ENCODE measurements at regions not wholly inside any gene's neighbourhood (a gene's known extent, or its start where the extent isn't known, plus 50 kb on each side); places are given as distances from the start of the nearest gene placed in this dataset.

DNA sequence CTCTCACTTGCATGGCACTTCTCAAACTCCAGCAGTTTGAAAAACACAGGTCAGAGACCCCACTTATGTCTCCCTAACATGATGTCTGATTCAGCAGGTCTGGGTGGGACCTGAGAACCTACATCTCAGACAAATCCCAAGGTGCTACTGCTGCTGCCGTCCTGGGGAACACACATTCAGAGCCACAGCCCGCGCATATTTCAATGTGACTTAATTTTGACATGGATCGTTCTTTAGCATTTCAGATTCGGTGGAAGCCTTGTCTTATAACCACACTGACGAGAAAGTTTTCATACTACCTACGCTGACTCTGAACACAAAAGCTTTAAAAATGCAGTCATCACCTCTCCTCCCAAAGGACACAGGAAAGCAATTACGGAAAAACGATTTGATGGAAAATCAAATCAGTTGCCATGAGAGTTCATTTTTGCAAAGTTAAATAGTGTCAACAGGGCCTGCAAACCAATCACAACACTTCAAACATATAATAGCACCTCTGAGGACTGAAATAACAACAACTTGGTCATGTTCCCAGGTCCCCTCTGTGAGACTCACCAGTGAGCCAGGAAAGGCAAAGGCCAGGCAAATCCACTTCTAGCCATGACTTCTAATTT is 132.6 kb downstream of the SHANK2 start:
- DNase-seq: no peak

GRCh38 chr11:71118671-71119250 is 133.6 kb downstream of the SHANK2 start:
- no peak for DNase-seq

DNA sequence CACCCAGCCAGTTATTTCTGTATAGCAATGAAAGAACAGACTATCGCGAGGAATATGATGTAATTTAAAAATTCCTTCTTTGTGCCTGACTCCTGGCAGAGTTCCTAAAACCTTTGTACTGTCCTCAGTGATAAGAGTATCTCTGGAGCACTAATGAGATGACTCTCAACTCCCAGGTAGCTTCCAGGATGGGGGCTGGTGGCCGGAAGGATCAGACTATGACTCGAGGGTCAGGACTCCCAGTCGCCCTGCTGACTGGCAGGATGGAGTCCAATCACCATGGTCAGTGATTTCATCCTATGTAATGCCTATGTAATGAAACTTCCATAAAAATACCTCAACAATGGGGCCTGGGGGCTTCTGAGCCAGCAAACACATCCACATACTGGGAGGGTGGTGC is 135.1 kb downstream of the SHANK2 start:
- no peak for DNase-seq

DNA sequence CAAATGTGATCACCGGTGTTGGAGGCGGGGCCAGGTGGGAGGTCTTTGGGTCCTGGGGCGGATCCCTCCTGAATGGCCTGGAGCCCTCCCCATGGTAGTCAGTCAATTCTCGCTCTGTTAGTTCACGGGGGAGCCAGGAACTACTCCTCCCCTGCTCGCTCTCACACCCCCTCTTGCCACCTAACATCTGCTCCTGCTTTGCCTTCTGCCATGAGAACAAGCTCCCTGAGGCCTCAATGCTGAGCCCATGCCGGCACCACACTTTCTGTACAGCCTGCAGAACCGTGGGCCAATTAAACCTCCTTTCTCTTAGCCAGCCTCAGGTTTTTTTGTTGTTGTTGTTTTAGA is 135.7 kb downstream of the SHANK2 start:
- no peak for DNase-seq

- no peak for DNase-seq
Measured at GRCh38 chr11:71115770-71116692, 136.3 kb downstream of the SHANK2 start.

- no peak for DNase-seq
Measured at GRCh38 chr11:71114124-71114851, 138.1 kb downstream of the SHANK2 start.

GRCh38 chr11:71112990-71113389 is 139.4 kb downstream of the SHANK2 start:
- no peak for DNase-seq

DNA sequence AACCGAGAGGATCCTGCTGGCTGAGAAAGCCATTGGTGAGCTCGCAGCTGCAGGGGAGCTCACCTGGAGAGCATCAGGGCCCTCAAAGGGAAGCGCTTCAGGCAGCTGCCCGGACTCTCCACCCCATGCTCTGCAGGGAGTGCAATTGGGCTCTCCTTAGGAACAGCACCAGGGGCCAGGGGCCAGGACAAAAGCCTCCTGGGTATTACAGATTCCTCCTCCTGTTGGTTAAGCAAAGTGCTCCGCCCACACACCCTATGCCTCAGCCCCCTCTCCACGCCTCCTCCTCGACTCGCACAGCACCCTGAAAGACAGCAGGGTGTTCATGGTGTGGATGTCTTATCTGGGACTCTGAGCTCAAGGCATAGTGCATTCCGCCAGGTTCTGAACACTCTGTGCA is 139.9 kb downstream of the SHANK2 start:
- no peak for DNase-seq

DNA sequence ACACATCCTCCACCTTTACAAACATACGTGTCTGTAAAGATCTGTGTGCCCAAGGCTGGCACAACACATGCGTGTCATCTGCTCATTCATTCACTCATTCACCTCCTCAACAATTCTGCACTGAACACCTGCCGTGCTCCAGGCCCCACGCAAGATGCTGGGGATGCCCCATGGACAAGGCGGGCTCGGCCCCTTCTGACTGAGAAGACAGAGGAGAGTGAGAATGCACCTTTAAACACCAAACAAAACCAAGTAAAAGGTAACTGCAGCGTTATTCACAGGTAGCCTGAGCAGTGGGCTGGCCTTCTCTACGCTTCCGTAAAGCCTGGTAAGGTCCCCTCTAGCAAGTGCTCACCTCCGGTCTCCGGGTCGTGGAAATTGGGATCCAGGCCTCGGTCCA is 142.8 kb downstream of the SHANK2 start:
- DNase-seq: no peak

GRCh38 chr11:71109186-71109585 is 143.2 kb downstream of the SHANK2 start:
- DNase-seq: no peak

DNA sequence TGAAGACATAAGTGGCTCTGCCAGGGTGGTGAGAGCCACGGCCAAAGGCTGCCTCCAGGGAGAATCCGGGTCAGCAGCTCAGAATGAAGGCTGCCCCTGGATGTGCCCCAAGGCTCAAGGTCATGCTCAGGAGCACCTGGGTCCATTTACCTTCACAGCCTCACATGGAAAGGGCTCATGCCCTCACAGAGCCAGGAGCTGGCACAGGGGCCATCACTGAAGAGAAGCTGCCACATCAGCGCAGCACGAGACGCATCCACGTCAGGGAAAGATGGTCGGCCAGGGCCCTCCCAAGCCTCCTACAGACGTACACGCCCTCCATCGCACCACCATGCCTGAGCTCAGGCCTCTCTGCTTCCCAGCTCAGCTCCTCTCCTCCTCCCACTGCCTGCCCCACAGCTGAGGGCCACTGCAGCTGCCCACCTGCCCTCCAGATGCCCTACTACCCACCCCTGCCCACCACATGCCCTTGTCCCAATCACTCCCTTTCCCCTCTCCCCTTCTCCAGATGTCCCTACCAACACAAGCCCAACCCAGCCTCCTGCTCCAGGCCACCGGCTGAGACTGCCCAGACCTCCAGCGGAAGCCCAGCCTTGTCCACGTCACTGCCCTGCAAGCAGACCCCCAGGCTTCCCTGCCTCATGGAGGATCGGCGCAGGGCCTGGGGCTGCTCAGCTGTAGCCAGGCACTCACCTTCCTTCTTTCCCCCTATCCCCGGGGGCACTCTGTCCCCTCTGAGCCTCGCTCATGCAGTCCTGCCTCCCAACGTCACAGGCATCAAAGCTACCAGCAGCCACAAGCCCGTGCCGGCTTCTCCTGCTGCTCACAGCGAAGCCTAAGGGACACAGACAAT is 144.1 kb downstream of the SHANK2 start:
- no peak for DNase-seq

DNA sequence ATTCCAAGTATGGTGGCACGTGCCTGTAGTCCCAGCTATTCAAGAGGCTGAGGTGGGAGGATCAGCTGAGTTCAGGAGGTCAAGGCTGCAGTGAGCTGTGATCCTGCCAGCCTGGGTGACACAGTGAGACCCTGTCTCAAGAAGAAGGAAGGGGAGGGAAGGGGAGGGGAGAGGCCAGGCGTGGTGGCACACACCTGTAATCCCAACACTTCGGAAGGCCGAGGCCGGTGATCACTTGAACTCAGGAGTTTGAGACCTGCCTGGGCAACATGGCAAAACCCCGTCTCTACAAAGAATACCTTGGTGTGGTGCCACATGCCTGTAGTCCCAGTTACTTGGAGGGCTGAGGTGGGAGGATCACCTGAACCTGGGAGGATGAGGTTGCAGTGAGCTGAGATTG is 145.7 kb downstream of the SHANK2 start:
- DNase-seq: no peak

GRCh38 chr11:71103266-71103665 is 149.1 kb downstream of the SHANK2 start:
- DNase-seq: no peak

DNA sequence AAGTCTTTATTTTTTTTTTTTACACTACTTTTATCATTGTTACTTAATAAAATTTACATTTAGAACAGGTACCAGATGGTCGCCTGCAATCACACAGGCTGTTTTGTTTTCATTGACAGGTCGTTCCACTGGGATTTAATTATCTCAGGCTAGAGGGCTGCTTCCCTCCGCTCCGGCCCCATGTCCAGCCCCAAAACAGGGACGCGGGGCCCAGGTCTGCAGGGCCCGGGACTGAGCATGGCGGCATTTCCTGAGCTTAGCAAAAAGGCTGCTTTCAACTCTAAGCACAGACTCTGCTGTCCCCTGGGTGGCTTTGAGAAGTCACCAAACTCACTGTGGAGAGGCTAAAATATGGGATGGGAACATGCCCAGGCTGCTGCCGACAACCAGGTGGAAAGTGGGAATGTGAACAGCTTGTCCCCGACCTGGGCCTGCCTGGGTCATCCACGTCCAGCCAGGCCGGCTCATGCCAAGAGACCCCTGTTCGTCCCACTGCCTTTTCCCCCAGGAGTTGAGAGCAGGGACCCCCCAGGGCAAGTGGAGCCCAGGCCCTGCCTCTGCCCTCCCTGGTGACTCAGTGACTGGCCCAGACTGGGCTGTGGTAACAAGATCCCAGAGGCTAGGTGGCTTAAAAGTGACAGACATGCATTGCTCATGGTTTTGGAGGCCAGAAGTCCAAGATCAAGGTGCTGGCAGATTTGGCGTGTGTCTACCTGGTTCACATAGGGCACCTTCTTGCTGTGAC is 150.0 kb downstream of the SHANK2 start:
- DNase-seq: no peak

- DNase-seq: no peak
Measured at GRCh38 chr11:71101606-71102005, 150.8 kb downstream of the SHANK2 start.

GRCh38 chr11:71101046-71101445 is 151.3 kb downstream of the SHANK2 start:
- DNase-seq: no peak

GRCh38 chr11:71098776-71099175 is 153.6 kb downstream of the SHANK2 start:
- DNase-seq: no peak

- no peak for DNase-seq
Measured at GRCh38 chr11:71097506-71098240, 154.7 kb downstream of the SHANK2 start.

- no peak for DNase-seq
Measured at GRCh38 chr11:71096751-71097388, 155.5 kb downstream of the SHANK2 start.

GRCh38 chr11:71095294-71095850 is 157.0 kb downstream of the SHANK2 start:
- no peak for DNase-seq

All from NCI-H526 treated with DMSO at 0.1 percent for 48 hours (cell line).